Myocyte (in vitro differentiated cells): ENCODE measurements at regions not wholly inside any gene's neighbourhood (a gene's known extent, or its start where the extent isn't known, plus 50 kb on each side); places are given as distances from the start of the nearest gene placed in this dataset.
"Not testable (repeated sequence)": the region's sequence is repeated elsewhere in the genome, so short reads cannot be mapped to it uniquely, and the experiment has no call there.

Experiments
- DNase-seq: peaks from one replicate; pipeline ENCODE4 v3.0.0-alpha.2; 2012; ENCODE audit warnings: low read depth

GRCh38 chr4:57719456-57719855 is 609.3 kb upstream of the IGFBP7 start:
- no peak for DNase-seq

GRCh38 chr4:57714313-57714712 is 604.1 kb upstream of the IGFBP7 start:
- not testable (repeated sequence) for DNase-seq

GRCh38 chr4:57710053-57710452 is 599.9 kb upstream of the IGFBP7 start:
- no peak for DNase-seq

- no peak for DNase-seq
Observed at GRCh38 chr4:57691370-57691769, 581.2 kb upstream of the IGFBP7 start.

GRCh38 chr4:57689693-57690205 is 579.6 kb upstream of the IGFBP7 start:
- no peak for DNase-seq

GRCh38 chr4:57682275-57682674 is 572.1 kb upstream of the IGFBP7 start:
- no peak for DNase-seq

- DNase-seq: no peak
Observed at GRCh38 chr4:57679969-57680368, 569.8 kb upstream of the IGFBP7 start.

- no peak for DNase-seq
Observed at GRCh38 chr4:57676394-57676793, 566.2 kb upstream of the IGFBP7 start.

- no peak for DNase-seq
Observed at GRCh38 chr4:57672846-57673433, 562.8 kb upstream of the IGFBP7 start.

GRCh38 chr4:57668621-57669020 is 558.4 kb upstream of the IGFBP7 start:
- no peak for DNase-seq

GRCh38 chr4:57665806-57666205 is 555.6 kb upstream of the IGFBP7 start:
- no peak for DNase-seq

GRCh38 chr4:57661517-57662090 is 551.4 kb upstream of the IGFBP7 start:
- DNase-seq: no peak

- no peak for DNase-seq
Observed at GRCh38 chr4:57658673-57659072, 548.5 kb upstream of the IGFBP7 start.

- no peak for DNase-seq
Observed at GRCh38 chr4:57658188-57658587, 548.0 kb upstream of the IGFBP7 start.

- no peak for DNase-seq
Observed at GRCh38 chr4:57655342-57655741, 545.2 kb upstream of the IGFBP7 start.

- DNase-seq: no peak
Observed at GRCh38 chr4:57652779-57653178, 542.6 kb upstream of the IGFBP7 start.

- DNase-seq: no peak
Observed at GRCh38 chr4:57640391-57641100, 530.4 kb upstream of the IGFBP7 start.

- DNase-seq: no peak
Observed at GRCh38 chr4:57639561-57640382, 529.6 kb upstream of the IGFBP7 start.

GRCh38 chr4:57635910-57636309 is 525.7 kb upstream of the IGFBP7 start:
- DNase-seq: no peak

GRCh38 chr4:57633212-57633859 is 523.2 kb upstream of the IGFBP7 start:
- no peak for DNase-seq

GRCh38 chr4:57632564-57632963 is 522.4 kb upstream of the IGFBP7 start:
- DNase-seq: no peak
